EL (cell line): ENCODE measurements at regions not wholly inside any gene's neighbourhood (a gene's known extent, or its start where the extent isn't known, plus 50 kb on each side); places are given as distances from the start of the nearest gene placed in this dataset.
A peak's percentile ranks its signal among the peaks of the same experiment; 100 is the strongest.
"Not testable (repeated sequence)": the region's sequence is repeated elsewhere in the genome, so short reads cannot be mapped to it uniquely, and the experiment has no call there.

Experiments
- DNase-seq: peaks from one replicate; pipeline ENCODE4 v3.0.0-alpha.2; 2016

DNA sequence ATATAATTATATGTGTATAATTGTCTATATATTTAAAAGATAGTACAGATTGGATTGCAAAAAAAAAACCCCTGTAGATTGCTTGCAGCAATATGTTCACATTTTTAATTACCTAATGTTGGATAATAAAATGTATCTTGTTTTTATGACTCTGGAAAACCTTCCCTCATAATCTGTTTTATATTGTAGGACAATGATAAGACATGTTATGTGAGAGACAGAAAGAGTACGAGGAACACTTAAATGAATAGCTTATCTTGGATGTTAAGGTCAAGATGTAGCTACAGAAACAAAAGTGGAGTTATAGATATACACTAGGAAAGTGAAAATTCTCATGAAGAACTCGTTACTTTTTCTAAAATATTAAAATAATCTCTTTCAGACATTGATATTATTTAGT is 691.6 kb upstream of the IMPG1 start:
- no peak for DNase-seq

DNA sequence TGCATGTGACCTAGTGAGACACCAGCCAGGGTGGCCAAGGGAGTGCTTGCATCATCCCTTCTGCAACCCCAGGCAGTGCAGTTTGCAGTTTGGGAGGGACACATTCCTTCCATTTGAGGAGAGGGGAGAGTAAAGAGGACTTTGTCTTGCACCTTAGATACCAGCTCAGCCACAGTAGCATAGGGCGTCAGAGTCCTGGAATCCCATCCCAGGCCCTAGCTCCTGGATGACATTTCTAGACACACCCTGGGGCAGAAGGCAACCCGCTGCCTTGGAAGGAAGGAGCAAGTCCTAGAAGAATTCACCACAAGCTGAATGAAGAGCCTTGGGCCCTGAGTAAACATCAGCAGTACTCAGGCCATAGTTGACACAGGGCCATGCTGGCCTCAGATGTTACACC is 680.4 kb upstream of the IMPG1 start:
- DNase-seq: no peak

DNA sequence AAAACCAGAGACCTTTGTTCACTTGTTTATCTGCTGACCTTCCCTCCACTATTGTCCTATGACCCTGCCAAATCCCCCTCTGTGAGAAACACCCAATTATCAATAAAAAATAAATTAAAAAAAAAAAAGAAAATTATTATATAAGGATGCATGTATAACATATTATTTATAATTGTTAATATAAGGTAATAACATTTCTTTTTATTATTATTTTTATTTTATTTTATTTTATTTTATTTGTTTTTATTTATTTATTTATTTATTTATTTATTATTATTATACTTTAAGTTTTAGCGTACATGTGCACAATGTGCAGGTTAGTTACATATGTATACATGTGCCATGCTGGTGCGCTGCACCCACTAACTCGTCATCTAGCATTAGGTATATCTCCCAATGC is 672.9 kb upstream of the IMPG1 start:
- not testable (repeated sequence) for DNase-seq

DNA sequence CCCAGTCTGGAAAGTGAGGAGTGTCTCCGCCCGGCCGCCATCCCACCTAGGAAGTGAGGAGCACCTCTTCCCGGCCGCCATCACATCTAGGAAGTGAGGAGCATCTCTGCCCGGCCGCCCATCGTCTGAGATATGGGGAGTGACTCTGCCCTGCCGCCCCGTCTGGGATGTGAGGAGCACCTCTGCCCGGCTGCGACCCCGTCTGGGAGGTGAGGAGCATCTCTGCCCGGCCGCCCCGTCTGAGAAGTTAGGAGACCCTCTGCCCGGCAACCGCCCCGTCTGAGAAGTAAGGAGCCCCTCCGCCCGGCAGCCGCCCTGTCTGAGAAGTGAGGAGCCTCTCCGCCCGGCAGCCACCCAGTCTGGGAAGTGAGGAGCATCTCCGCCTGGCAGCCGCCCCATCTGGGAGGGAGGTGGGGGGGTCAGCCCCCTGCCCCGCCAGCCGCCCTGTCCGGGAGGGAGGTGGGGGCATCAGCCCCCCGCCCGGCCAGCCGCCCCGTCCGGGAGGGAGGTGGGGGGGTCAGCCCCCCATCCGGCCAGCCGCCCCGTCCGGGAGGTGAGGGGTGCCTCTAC is 671.8 kb upstream of the IMPG1 start:
- DNase-seq: not testable (repeated sequence)

DNA sequence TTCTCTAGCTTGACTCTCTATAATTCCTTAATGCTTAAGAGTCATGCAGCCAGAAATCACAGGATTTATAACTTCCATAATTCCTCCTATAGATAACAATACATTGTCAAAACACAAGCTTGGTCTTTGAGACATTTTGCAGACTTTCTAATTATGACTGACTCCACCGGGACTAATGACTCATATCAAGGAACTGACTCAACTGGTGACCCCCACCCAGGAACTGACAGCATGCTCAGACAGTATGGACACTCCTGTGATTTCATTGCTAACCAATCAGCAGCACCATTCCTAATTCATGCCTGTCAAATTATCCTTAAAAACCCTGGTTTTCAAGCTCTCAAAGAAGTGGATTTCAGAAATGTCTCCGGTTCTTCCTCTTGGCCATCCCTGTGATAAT is 670.5 kb upstream of the IMPG1 start:
- peak; percentile 17 for DNase-seq

DNA sequence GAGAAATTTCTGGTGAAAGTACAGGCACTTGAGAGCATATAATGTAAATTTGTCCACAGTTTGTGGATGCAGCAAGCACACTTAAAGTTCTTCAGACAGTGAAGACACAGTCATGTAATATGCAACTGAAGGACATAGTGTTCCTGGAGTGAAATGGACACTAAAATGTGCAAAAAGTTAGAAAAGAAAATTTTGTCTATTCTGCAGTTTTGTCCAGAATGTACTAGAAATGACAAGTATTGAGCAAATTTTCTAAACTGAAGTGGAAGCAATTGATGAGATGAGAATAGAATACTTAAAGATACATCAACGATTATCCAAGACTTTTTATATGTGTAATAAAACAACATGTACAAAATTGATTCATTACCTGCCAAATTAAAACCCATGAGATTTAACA is 647.0 kb upstream of the IMPG1 start:
- no peak for DNase-seq

DNA sequence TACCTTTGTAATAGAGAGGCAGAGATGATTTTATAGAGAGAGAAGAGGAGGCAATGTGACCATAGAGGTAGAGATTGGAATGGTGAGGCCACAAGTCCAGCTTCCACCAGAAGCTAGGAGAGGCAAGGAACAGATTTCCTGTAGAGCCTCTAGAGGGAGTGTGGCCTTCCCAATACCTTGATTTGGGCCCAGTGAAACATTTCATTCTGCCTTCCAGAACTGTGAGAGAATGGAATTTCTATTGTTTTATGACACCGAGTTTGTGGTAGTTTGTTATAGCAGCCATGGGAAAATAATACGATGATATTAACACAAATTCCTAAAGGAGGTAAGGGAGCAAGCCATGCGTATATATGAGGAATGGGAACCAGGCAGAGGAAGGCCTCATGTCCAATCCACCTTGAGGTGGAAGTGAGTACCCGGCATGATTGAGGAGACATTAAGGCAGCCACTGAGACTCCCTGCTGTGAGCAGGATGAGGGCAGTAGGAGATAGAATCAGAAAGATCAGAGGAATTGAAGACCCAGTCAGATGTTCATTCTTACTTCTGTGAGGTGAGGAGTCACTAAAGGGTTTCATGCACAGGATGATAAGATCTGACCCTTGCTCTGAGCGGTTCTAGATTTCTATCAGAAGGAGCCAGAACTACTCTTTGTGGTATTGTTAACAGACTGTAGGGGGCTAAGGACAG is 636.3 kb upstream of the IMPG1 start:
- no peak for DNase-seq

DNA sequence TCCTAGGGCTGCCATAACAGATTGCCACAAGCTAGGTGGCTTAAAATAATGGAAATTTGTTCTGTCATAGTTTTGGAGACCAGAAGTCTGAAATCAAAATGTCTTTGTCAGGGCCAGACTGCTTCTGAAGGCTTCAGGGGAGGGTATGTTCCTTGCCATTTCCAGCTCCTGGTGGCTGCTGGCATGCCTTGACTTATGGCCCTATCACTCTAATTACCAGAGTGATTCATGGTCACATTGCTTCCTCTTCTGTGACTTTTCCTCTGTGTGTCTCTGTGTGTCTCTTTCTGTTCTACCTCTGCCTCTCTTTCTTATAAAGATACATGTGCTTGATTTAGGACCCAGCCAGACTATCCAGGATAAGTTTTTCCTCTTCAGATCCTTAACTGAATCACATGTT is 635.2 kb upstream of the IMPG1 start:
- no peak for DNase-seq

DNA sequence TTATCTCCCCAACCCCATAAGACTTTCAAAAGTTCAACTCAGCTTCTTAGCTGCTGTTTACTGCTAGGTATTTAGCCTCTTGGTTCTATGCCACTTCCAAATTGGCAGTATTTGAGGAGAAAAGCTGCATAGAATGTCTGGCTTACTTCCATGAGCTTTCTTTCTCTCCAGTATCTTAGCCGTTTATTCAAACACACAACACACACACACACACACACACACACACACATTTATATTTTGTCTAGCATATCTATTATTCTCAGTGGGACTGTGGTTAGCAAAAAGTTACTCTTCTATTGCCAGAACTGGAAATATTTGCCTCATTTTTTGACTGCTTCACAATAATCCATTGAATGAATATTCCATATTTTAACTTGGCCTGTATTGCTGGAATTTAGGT is 634.2 kb upstream of the IMPG1 start:
- DNase-seq: no peak

DNA sequence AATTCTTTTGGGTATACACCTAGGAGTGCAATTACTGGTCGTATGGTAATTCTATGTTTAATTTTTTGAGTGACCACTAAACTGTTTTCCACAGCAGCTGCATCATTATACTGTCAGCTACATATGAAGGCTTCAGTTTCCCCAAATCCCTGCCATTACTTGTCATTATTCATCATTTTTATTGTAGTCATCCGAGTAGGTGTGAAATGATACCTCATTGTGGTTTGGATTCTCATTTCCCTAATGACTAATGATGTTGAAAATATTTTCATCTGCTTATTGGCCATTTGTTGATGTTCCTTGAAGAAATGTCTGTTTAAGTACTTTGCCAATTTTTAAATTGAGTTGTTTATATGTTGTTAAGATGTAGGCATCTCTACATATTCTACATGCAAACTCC is 633.6 kb upstream of the IMPG1 start:
- DNase-seq: no peak

DNA sequence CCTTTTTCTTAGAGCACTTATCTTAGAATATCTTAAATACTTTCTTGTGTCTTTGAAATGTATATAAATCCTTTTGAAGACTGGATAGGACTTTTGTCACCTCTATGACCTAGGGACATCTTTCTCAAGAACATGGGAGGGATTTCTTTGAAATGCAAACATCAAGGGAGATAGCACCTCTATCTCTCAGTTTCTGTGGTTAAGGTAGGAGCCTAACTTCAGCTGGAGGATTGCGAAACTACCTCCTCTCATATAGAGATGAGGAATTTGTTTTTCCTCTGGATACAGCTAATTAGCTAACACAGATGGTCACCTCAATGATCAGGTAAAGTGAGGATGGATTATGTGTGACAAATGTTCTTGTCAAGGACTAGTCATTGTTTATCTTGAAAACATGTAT is 631.3 kb upstream of the IMPG1 start:
- DNase-seq: no peak

DNA sequence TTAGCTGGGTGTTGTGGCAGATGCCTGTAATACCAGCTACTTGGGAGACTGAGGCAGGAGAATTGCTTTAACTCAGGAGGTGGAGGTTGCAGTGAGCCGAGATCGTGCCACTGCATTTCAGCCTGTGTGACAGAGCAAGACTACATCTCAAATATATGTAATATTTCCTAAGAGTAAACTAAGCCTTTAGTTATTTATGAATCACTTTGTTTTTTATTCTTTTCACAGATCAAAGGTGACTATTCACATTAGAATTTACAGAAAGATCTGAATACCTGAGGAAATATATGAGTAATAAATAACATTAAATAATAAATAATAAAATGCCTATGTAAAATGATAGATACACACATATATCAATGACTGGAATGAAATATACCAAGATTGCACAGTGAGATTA is 630.8 kb upstream of the IMPG1 start:
- no peak for DNase-seq

DNA sequence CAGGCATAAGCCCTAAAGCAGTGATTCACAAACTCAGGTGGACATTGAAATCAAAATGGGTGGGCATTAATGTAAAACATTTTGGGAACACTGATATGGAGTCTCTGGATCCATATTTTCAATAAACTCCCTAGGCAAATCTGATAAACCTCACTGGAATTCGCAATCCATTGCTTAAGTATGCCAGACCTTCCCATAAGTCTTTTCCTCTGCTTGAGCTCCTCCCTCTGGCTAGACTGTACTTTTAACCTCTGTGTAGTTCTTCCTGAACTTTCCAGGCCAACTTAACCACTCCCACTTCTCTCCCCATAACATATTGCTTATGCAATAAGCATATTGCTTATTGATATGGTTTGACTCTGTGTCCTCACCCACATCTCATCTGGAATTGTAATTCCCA is 629.7 kb upstream of the IMPG1 start:
- DNase-seq: peak; percentile 9

DNA sequence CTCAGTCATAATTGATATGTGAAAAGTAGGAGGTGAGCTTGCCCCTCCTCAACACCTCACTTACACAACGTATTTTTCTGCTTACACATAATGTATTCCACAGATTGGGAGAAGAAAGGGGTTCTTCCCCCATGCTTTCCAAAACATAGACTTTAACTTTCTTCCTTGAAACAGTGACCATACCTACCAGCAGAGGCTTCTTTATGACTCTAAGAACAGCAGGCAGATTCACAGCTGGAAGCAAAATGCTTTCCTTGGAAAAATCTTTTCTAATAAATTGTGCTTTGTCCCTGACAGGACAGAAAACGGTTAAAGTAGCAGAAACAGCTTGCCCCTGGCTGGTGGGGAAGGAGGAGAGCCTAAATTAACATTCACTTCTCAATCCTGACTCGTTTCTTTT is 629.1 kb upstream of the IMPG1 start:
- DNase-seq: no peak

DNA sequence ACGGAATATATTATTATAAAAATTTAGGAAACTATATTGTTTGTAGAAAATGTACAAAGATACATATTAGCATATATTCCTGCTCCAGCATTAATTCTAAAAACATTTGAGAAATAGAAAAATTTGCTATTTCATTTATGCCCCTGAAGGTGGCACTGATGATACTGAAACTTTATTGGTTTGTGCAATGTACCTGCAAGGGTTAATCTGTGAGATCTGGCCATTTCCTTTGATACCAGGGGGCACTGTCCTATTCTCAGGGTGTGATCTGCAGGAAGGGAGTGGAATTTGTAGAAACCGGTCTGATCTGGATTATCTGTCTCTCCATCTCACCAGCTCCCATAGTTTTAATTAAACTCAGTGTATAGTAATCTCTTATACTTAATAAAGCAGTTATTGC is 625.1 kb upstream of the IMPG1 start:
- peak; percentile 31 for DNase-seq

DNA sequence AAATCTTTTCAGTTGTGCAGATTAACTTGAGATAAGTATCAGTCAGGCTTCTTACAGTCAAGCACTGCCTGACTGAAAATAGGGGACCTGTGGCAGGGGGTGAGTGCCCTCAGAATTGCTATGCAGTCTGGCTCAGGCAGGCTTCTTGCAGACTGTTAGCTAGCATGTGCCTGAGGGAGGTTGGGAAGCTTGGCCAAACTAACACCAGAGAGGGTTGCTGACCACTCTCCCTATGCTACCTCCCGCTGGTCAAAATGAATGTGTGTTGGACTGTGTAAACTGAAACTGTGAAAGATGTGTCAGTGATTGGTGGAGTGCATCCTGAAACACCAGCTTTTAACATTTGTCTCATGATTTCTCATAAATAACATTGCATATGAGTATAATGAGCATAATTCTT is 622.3 kb upstream of the IMPG1 start:
- no peak for DNase-seq

DNA sequence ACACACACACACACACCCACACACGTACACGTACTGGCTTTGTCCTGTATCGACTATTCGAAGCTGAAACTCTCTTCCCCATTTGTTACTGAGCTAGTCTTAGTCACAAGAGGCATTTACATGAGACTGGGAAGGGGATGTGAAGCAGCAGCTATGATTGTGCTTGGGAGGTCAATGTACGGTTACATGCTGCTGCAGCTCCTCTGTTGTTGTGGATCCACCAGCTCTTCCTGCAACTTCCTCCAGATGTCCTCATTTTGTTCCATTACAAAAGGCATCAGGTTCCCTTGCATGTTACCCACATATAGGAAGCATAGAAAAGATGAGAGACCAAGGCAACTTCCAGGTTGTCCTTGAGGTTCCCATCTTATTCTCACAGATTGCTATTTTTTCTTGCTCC is 612.4 kb upstream of the IMPG1 start:
- DNase-seq: peak; percentile 15

DNA sequence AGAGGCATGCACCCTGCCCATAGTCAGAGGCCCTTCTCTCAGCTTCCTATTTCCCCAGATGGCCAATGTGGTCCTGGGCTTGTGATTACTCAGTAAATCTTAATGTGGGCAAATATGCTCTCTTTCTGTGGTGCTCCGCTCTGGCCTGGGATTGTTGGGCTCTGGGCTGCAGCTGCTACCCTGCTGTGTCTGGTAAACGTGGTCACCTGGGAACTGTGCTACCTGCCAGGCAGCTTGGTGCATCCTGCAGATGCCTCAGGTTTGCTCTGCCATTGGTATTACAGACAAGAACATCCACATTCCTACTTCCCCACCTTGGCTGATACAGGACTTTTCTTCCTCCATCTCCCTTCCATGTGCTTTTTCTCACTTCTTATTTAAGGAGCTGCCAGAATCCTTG is 611.5 kb upstream of the IMPG1 start:
- DNase-seq: no peak

DNA sequence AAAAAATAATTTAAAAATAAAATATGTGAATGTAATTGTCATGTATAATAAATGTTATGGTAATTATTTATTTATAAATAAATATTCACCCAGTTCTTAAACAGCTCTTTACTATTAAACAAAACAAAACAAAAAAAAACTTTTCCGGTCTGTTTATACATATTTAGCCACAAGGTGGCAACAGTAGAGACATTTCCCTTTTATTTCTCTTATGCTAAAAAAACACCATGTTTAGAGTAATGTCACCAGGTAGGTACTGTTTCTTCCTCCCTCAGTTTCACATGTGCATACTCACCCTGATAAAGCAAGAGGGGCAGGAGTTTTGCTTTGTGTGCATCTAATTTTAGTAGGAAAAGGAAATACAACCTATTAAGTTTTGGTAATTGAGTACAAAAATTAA is 610.4 kb upstream of the IMPG1 start:
- DNase-seq: no peak

DNA sequence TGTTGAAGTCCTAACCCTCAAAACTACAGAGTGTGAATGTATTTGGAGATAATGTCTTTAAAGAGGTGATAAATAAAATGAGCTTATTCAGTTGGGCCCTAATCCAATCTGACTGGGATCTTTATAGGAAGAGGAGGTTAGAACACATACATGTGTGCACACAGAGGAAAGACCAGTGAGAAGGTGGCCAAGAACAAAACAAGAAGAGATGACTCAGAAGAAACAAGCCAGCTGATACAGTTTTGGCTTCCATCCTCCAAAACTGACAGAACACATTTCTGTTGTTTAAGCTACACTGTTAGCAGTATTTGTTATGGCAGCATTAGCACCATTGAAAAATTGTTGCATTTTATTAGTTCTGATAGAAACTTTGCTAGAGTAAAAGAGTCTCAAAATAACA is 609.3 kb upstream of the IMPG1 start:
- DNase-seq: no peak

DNA sequence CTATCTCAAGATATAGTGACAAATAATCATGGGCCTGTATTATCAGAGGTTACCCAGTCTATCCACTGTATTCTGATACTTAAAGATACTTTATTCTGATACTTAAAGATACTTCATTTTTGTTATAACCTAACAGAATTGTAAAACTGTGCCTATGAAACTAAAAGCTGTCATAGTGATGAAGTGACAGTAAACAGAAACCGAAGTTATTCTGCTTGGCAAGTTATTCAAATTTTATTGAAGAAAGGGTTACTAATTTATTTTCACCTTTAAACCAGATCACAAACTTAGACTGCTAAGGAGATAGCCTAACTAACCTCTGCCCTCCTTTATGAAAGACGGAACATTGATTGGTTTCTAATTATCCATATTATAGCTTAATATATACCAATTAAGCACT is 604.6 kb upstream of the IMPG1 start:
- DNase-seq: no peak

DNA sequence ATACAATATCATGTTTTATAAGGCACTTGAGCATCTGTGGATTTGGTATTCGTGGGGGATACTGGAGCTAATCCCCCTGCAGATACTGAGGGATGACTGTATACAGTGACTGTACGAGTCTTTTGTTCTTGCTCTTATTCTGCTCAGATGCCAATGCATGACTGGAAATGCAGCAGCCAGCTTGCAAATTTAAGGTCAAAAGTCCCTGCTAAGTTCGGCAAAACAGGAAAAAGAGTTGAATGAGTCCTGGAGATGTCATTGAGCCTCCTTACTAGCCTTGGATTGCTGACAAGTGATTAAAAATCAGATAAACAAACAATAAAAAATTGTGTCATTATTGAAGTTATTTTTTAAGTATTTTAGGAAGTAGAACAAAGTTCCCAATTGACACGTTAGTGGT is 599.3 kb upstream of the IMPG1 start:
- no peak for DNase-seq

DNA sequence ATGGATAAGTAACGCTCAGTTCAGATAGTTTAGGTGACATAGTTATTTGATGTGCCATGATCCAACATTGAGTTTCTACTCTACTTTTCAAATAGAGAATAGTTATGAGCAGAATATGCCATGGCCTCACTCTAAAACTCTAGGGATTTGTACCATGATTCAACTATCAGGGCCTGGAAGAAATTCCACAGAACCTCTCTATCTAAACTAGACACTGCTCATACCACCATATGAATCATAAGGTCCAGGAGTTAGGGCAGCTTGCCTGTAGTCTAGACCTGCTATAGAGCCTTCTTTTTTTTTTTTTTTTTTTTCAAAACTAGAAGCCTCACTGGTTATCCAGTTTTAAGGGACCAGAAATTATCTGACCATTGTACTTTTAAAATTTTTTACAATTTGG is 571.8 kb upstream of the IMPG1 start:
- no peak for DNase-seq

DNA sequence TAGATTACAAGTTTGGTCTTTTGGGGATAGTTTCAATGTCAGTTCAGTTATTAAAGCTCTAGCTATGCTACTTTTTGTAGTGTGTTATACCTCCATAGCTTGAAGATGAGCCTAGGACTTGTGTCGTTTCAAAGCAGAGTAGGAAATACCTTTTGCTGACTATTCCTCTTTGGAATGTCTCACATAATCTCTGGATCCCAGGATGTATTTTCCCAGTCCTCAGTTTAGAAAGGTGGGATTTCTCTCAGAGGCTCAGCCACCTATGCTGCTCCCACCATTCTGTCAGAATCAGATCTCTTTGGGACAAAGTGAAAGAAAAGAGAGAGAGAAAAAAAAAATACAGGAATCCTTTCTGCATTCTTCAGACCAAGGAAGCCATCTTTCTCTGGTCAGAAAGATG is 567.5 kb upstream of the IMPG1 start:
- DNase-seq: no peak

DNA sequence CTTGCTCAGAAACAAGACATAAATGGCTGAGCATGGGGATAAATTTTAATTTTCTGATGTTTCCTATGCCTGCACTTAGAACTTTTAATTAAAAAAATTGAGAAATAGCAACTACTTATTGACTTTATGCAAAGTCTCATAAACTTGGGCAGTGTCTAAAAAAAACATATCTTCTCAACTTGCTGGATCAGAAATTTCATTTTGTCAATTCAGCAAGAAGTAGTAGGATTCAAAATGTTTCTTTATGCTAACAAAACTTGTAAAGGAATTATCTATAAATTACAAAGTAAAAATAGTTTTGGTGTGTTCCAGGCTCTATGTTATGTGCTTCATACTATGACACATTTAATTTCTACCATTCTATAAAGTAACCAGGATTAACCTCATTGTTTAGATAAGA is 562.2 kb upstream of the IMPG1 start:
- DNase-seq: no peak
